Right ventricle myocardium inferior (tissue), 1 donor: ENCODE measurements at regions not wholly inside any gene's neighbourhood (a gene's known extent, or its start where the extent isn't known, plus 50 kb on each side); places are given as distances from the start of the nearest gene placed in this dataset.
"Not testable (repeated sequence)": the region's sequence is repeated elsewhere in the genome, so short reads cannot be mapped to it uniquely, and the experiment has no call there.

Experiments used
- ATAC-seq: fragments of 200-7000 bp; cut with Tn5 transposase; one replicate; pipeline ENCODE4 v1.9.1; 2020; ENCODE audit warnings: mild to moderate bottlenecking, moderate library complexity
- DNase-seq: peaks from one replicate; pipeline ENCODE4 v3.0.0; 2021; ENCODE audit errors: missing footprints
- intact Hi-C: fragments of 100-400 bp; cut with DNase I; formaldehyde crosslinking; loops from one replicate; pipeline ENCODE4 v1.11.0; 2022
- donor health status: DM: no; HTN: yes; CAD: no; lungs with severe emphysema.

- intact Hi-C loops: no loop called here
- no peak for DNase-seq
- ATAC-seq: no peak
These were observed 708.4 kb downstream of the RNF144A start for GRCh38 chr2:7625392-7626138.

- DNase-seq: no peak
- intact Hi-C loops: no loop called here
- ATAC-seq: no peak
These were observed 708.9 kb downstream of the RNF144A start for GRCh38 chr2:7626139-7626537.

GRCh38 chr2:7627583-7627982, 710.4 kb downstream of the RNF144A start:
- DNase-seq (no peak), ATAC-seq (no peak)
- intact Hi-C loops: no loop called here

GRCh38 chr2:7632420-7632819, 715.2 kb downstream of the RNF144A start:
- no peak for ATAC-seq
- DNase-seq: no peak
- intact Hi-C loops: no loop called here

GRCh38 chr2:7633566-7634153, 716.4 kb downstream of the RNF144A start:
- no peak for DNase-seq
- no peak for ATAC-seq
- intact Hi-C loops: no loop called here

GRCh38 chr2:7634409-7634808, 717.2 kb downstream of the RNF144A start:
- no peak for ATAC-seq

GRCh38 chr2:7639476-7639875, 722.3 kb downstream of the RNF144A start:
- ATAC-seq (no peak), DNase-seq (no peak)
- intact Hi-C loops: no loop called here

More at GRCh38 chr2:7634409-7634808, 717.2 kb downstream of the RNF144A start:
- DNase-seq: no peak
- intact Hi-C loops: no loop called here

- DNase-seq, ATAC-seq, intact Hi-C loops: not testable (repeated sequence)
These were observed 724.1 kb downstream of the RNF144A start for GRCh38 chr2:7641272-7641671.

- DNase-seq: no peak
- ATAC-seq: no peak
- intact Hi-C loops: no loop called here
These were observed 728.8 kb downstream of the RNF144A start for GRCh38 chr2:7646024-7646423.

GRCh38 chr2:7646661-7647060, 729.4 kb downstream of the RNF144A start:
- intact Hi-C loops: no loop called here
- ATAC-seq (no peak), DNase-seq (no peak)

- no peak for DNase-seq
- intact Hi-C loops: no loop called here
- no peak for ATAC-seq
These were observed 731.1 kb downstream of the RNF144A start for GRCh38 chr2:7648221-7648795.

GRCh38 chr2:7649461-7650228, 732.4 kb downstream of the RNF144A start:
- intact Hi-C loops: no loop called here
- ATAC-seq (no peak), DNase-seq (no peak)

- intact Hi-C loops: no loop called here
- no peak for ATAC-seq
- no peak for DNase-seq
These were observed 736.4 kb downstream of the RNF144A start for GRCh38 chr2:7653617-7654016.

GRCh38 chr2:7655629-7656028, 738.4 kb downstream of the RNF144A start:
- ATAC-seq (no peak), DNase-seq (no peak)
- intact Hi-C loops: no loop called here

- DNase-seq, ATAC-seq, intact Hi-C loops: not testable (repeated sequence)
These were observed 740.3 kb downstream of the RNF144A start for GRCh38 chr2:7657526-7657925.

GRCh38 chr2:7658486-7658885, 741.3 kb downstream of the RNF144A start:
- no peak for ATAC-seq
- intact Hi-C loops: no loop called here
- no peak for DNase-seq

- no peak for ATAC-seq
- intact Hi-C loops: no loop called here
These were observed 743.6 kb downstream of the RNF144A start for GRCh38 chr2:7660816-7661215.

GRCh38 chr2:7661502-7661901, 744.3 kb downstream of the RNF144A start:
- DNase-seq (no peak), ATAC-seq (no peak)
- intact Hi-C loops: no loop called here

More at GRCh38 chr2:7660816-7661215, 743.6 kb downstream of the RNF144A start:
- no peak for DNase-seq

- ATAC-seq (no peak), DNase-seq (no peak)
- intact Hi-C loops: no loop called here
These were observed 748.7 kb downstream of the RNF144A start for GRCh38 chr2:7665880-7666279.
